ENCODE measurements at regions not wholly inside any gene's neighbourhood (a gene's known extent, or its start where the extent isn't known, plus 50 kb on each side); places are given as distances from the start of the nearest gene placed in this dataset.

DNA sequence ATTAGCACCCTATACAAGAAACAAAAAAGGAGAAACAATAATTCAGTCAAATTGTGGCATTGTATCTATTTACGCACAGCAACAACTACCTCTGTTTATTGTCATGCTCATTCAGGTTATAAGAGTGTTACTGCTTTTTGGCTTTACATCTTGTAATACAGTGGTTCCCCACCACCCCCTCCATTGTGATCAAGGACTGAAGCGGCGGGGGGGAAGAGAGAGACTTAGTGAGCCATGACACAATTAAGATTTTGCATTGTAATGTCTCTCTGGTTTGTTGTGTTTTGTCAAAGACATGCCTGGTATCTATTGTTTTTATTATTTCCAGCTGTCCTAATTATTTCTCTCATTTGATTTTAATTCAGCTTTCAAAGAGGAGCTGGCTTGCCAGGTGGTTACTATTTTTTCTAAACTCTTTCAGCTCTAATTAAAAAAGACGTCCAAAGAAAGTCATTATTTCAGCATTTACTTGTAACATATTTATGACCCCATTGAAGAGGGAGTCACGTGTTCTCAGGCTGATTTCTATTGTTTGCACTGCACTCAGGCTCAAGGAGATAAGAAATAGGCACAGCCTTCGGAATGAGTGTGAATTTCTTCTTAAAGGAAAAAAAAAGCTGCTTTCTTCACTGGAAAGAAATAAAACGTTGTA, 234.4 kb upstream of the TBL1XR1 start:
- TF ChIP-seq, protein P1, sequence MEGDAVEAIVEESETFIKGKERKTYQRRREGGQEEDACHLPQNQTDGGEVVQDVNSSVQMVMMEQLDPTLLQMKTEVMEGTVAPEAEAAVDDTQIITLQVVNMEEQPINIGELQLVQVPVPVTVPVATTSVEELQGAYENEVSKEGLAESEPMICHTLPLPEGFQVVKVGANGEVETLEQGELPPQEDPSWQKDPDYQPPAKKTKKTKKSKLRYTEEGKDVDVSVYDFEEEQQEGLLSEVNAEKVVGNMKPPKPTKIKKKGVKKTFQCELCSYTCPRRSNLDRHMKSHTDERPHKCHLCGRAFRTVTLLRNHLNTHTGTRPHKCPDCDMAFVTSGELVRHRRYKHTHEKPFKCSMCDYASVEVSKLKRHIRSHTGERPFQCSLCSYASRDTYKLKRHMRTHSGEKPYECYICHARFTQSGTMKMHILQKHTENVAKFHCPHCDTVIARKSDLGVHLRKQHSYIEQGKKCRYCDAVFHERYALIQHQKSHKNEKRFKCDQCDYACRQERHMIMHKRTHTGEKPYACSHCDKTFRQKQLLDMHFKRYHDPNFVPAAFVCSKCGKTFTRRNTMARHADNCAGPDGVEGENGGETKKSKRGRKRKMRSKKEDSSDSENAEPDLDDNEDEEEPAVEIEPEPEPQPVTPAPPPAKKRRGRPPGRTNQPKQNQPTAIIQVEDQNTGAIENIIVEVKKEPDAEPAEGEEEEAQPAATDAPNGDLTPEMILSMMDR (IDR thresholded peaks at IDR 0.05): no peak
- no peak for TF ChIP-seq POLR2A (IDR thresholded peaks at IDR 0.05)
